ENCODE measurements at regions not wholly inside any gene's neighbourhood (a gene's known extent, or its start where the extent isn't known, plus 50 kb on each side); places are given as distances from the start of the nearest gene placed in this dataset.

DNA sequence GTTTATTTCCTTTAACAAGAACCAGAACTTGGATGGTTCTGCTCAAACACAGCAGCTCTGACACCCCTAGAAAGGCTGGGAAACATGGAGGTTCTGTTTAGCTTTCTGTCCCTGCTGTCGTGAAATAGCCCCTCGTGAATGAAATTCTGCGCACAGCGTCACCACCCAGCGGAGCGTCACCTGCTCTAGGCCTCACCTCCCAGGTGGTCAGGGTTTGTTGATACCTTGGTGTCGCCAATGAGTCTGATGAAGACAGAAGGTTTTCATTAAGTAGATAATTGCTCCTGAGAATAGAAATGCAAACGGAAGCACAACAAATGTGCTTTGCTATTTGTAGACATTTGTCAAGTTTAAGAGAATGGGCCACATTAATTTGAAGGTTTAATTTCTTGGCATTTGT is 135.1 kb downstream of the EDN3 start:
- TF ChIP-seq, protein P1, sequence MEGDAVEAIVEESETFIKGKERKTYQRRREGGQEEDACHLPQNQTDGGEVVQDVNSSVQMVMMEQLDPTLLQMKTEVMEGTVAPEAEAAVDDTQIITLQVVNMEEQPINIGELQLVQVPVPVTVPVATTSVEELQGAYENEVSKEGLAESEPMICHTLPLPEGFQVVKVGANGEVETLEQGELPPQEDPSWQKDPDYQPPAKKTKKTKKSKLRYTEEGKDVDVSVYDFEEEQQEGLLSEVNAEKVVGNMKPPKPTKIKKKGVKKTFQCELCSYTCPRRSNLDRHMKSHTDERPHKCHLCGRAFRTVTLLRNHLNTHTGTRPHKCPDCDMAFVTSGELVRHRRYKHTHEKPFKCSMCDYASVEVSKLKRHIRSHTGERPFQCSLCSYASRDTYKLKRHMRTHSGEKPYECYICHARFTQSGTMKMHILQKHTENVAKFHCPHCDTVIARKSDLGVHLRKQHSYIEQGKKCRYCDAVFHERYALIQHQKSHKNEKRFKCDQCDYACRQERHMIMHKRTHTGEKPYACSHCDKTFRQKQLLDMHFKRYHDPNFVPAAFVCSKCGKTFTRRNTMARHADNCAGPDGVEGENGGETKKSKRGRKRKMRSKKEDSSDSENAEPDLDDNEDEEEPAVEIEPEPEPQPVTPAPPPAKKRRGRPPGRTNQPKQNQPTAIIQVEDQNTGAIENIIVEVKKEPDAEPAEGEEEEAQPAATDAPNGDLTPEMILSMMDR (IDR thresholded peaks at IDR 0.05), result no peak
- no peak for TF ChIP-seq POLR2A (IDR thresholded peaks at IDR 0.05)

All from tibial nerve (tissue), 3 donors.